Liver (tissue), 8 donors: ENCODE measurements at regions not wholly inside any gene's neighbourhood (a gene's known extent, or its start where the extent isn't known, plus 50 kb on each side); places are given as distances from the start of the nearest gene placed in this dataset.

Experiments
- DNase-seq: peaks from one replicate; pipeline ENCODE4 v3.0.0-alpha.2; 2017; ENCODE audit warnings: low spot score
- H3K27ac ChIP-seq, 2 donors: one replicate each; pipeline ENCODE4 v1.7.0; 2013; ENCODE audit warnings: inconsistent platforms in 2 of 2, low read length in 2 of 2, control low read depth in 1 of 2, low read depth in 1 of 2, mild to moderate bottlenecking in 1 of 2
- H3K27me3 ChIP-seq, 4 donors: one replicate each; pipeline versions ENCODE4 v1.6.1 to v1.7.0; 2013; ENCODE audit warnings: low read length in 3 of 4, inconsistent platforms in 1 of 4, mild to moderate bottlenecking in 1 of 4, moderate library complexity in 1 of 4; ENCODE audit not compliant: control insufficient read depth in 4 of 4, insufficient read depth in 4 of 4
- H3K36me3 ChIP-seq, 4 donors: one replicate each; pipeline versions ENCODE4 v1.6.1 to v1.7.0; 2013; ENCODE audit warnings: low read length in 3 of 4, mild to moderate bottlenecking in 3 of 4, low read depth in 1 of 4, moderate library complexity in 1 of 4; ENCODE audit not compliant: control insufficient read depth in 4 of 4, insufficient read depth in 3 of 4
- H3K4me1 ChIP-seq, 4 donors: one replicate each; pipeline versions ENCODE4 v1.6.1 to v1.7.0; 2013; ENCODE audit warnings: low read length in 3 of 4, mild to moderate bottlenecking in 3 of 4, moderate library complexity in 1 of 4; ENCODE audit not compliant: control insufficient read depth in 4 of 4, insufficient read depth in 4 of 4
- H3K4me3 ChIP-seq, 3 donors: one replicate each; pipeline versions ENCODE4 v1.6.1 to v1.7.0; 2013; ENCODE audit warnings: low read length in 3 of 3, control low read depth in 1 of 3, low read depth in 1 of 3, mild to moderate bottlenecking in 1 of 3
- H3K9ac ChIP-seq, 2 donors: one replicate each; pipeline ENCODE4 v1.7.0; 2013; ENCODE audit warnings: low read length in 2 of 2, mild to moderate bottlenecking in 2 of 2, moderate library complexity in 2 of 2, control low read depth in 1 of 2, low read depth in 1 of 2
- H3K9me3 ChIP-seq, 4 donors: one replicate each; pipeline versions ENCODE4 v1.6.1 to v1.7.0; 2013; ENCODE audit warnings: low read length in 3 of 4; ENCODE audit not compliant: control insufficient read depth in 4 of 4
- ATF3 ChIP-seq: IDR thresholded peaks from 2 replicates; pipeline ENCODE4 v1.6.1; 2016; ENCODE audit warnings: antibody characterized with exemption
- CTCF ChIP-seq: fragments of 150-350 bp; IDR thresholded peaks from 2 replicates; pipeline ENCODE4 v1.5.1; 2017; ENCODE audit warnings: improper control_type of control experiment, low read depth, low read length; ENCODE audit not compliant: missing input control
- EGR1 ChIP-seq, 2 donors: IDR thresholded peaks; 2 replicates each; pipeline ENCODE4 v1.6.1; 2016 to 2018; ENCODE audit warnings: antibody characterized with exemption in 2 of 2, low read depth in 2 of 2
- FOXA1 ChIP-seq: IDR thresholded peaks from 2 replicates; pipeline ENCODE4 v1.6.1; 2016; ENCODE audit warnings: antibody characterized with exemption
- FOXA2 ChIP-seq: IDR thresholded peaks from 2 replicates; pipeline ENCODE4 v1.6.1; 2016; ENCODE audit warnings: antibody characterized with exemption
- HNF4A ChIP-seq, 2 donors: conservative IDR thresholded peaks; 2 replicates each; pipeline ENCODE4 v1.6.1; 2016; ENCODE audit warnings: antibody characterized with exemption in 2 of 2, mild to moderate bottlenecking in 2 of 2
- HNF4G ChIP-seq: IDR thresholded peaks from 2 replicates; pipeline ENCODE4 v1.6.1; 2016; ENCODE audit warnings: antibody characterized with exemption
- JUND ChIP-seq, 2 donors: IDR thresholded peaks; 2 replicates each; pipeline ENCODE4 v1.6.1; 2016; ENCODE audit warnings: antibody characterized with exemption in 2 of 2
- MAX ChIP-seq: IDR thresholded peaks from 2 replicates; pipeline ENCODE4 v1.6.1; 2016; ENCODE audit warnings: antibody characterized with exemption
- NR2F2 ChIP-seq: IDR thresholded peaks from 2 replicates; pipeline ENCODE4 v1.6.1; 2016; ENCODE audit warnings: antibody characterized with exemption
- RAD21 ChIP-seq, 2 donors: IDR thresholded peaks; 2 replicates each; pipeline ENCODE4 v1.6.1; 2016; ENCODE audit warnings: antibody characterized with exemption in 2 of 2, mild to moderate bottlenecking in 2 of 2
- REST ChIP-seq: IDR thresholded peaks from 2 replicates; pipeline ENCODE4 v1.6.1; 2016; ENCODE audit warnings: antibody characterized with exemption, mild to moderate bottlenecking
- SP1 ChIP-seq: IDR thresholded peaks from 2 replicates; pipeline ENCODE4 v1.6.1; 2018; ENCODE audit warnings: antibody characterized with exemption, mild to moderate bottlenecking
- YY1 ChIP-seq: IDR thresholded peaks from 2 replicates; pipeline ENCODE4 v1.6.1; 2016; ENCODE audit warnings: antibody characterized with exemption, mild to moderate bottlenecking
- ZBTB33 ChIP-seq: IDR thresholded peaks from 2 replicates; pipeline ENCODE4 v1.6.1; 2016; ENCODE audit warnings: antibody characterized with exemption
- whole genome bisulfite sequencing: extraction: QIAGEN DNeasy Blood & Tissue Kit; methylation state at CpG from one replicate; pipeline ENCODE4 v1.1.7; 2013; 5-methylcytosine and 5-hydroxymethylcytosine counted together
- donor health status: healthy.
- donor health status: healthy.
- donor health status: healthy.
- donor health status: healthy.
- donor health status: healthy.

GRCh38 chr10:130804778-130805634 is 506.5 kb downstream of the TCERG1L start:
- H3K9me3 ChIP-seq, result peaks cover 0 to 2% (median 0%) of the 10 kb centered on the region in 4 donors
- H3K9ac ChIP-seq, result no peak overlapping the region
- TF ChIP-seq EGR1 (IDR thresholded peaks at IDR 0.05; ENCODE audit: low read depth in 2 of 2) (no peak), CTCF (no peak), ZBTB33 (no peak), HNF4A (conservative IDR thresholded peaks at IDR 0.05) (no peak), SP1 (no peak), JUND (IDR thresholded peaks at IDR 0.05) (no peak), RAD21 (IDR thresholded peaks at IDR 0.05) (no peak), FOXA1 (no peak), HNF4G (no peak), YY1 (no peak)
- DNase-seq, result no peak
- 76% methylated on average over 8 of the region's 8 CpGs for WGBS
- peaks cover 0 to 4% (median 1%) of the 10 kb centered on the region in 4 donors for H3K4me1 ChIP-seq
- peaks cover 0 to 3% (median 0%) of the 10 kb centered on the region in 4 donors for H3K27me3 ChIP-seq
- H3K36me3 ChIP-seq, result no peaks in the 10 kb centered on the region
- no peak overlapping the region for H3K27ac ChIP-seq
- H3K4me3 ChIP-seq, result no peak overlapping the region

GRCh38 chr10:130805635-130806030 is 505.9 kb downstream of the TCERG1L start:
- H3K4me3 ChIP-seq, result no peak overlapping the region
- DNase-seq, result no peak
- WGBS, result 74% methylated on average over 8 of the region's 8 CpGs
- peaks cover 0 to 2% (median 0%) of the 10 kb centered on the region in 4 donors for H3K9me3 ChIP-seq
- peaks cover 0 to 3% (median 0%) of the 10 kb centered on the region in 4 donors for H3K27me3 ChIP-seq
- TF ChIP-seq NR2F2 (no peak), ATF3 (no peak), FOXA1 (no peak), HNF4G (no peak), FOXA2 (no peak), REST (no peak), MAX (no peak), EGR1 (IDR thresholded peaks at IDR 0.05; ENCODE audit: low read depth in 2 of 2) (no peak), HNF4A (conservative IDR thresholded peaks at IDR 0.05) (no peak)
- H3K9ac ChIP-seq, result no peak overlapping the region
- H3K4me1 ChIP-seq, result peaks cover 0 to 4% (median 1%) of the 10 kb centered on the region in 4 donors
- no peak overlapping the region for H3K27ac ChIP-seq
- H3K36me3 ChIP-seq, result no peaks in the 10 kb centered on the region
